GM21381 (cell line): ENCODE measurements at regions not wholly inside any gene's neighbourhood (a gene's known extent, or its start where the extent isn't known, plus 50 kb on each side); places are given as distances from the start of the nearest gene placed in this dataset.
"Not testable (repeated sequence)": the region's sequence is repeated elsewhere in the genome, so short reads cannot be mapped to it uniquely, and the experiment has no call there.

ENCODE experiments used
- ATAC-seq: cut with Tn5 transposase; IDR thresholded peaks from one replicate; pipeline ENCODE4 v1.9.1; 2021; ENCODE audit warnings: mild to moderate bottlenecking, moderate library complexity; ENCODE audit not compliant: unreplicated experiment

DNA sequence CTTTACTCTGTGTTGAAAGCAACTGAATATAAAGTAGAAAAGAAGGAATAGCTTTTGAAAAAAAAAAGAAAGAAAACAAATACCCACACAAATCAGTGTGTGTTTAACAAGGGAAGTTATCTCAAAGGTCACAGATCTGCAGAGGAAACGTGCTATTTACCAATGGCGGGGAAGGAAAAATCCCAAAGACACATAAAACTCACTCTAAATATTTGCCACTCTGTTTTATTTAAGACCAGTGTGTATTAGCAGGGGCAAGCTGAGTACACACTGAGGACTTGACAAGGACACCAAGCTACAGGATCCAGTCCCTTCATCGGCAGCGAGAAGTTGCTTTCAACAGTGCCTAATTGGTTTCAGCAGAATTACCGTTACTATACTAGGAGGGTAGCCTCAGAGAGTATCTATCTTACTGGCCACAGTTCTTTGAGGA is 252.5 kb downstream of the DEPDC1B start:
- ATAC-seq, result no peak

DNA sequence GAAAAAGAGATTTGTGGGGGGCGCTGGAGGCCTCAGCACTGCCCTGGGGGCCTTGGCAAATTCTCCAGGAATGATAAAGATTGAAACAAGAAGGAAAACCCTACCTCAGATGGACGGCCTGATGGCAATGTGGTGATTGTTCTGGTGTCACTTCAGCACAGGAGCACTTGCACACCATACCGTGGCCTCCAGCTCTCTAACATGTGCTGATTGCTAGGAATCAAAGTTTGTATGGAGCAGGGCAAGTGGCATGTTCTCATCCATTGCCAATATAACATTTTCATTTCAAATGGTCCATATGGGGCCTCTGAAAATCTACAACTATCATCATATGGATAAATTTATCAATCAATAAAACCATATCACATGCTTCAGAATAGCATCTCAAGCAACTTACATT is 253.0 kb downstream of the DEPDC1B start:
- ATAC-seq, result no peak

GRCh38 chr5:60445921-60446320 is 254.0 kb downstream of the DEPDC1B start:
- ATAC-seq, result no peak

GRCh38 chr5:60445427-60445826 is 254.5 kb downstream of the DEPDC1B start:
- no peak for ATAC-seq

DNA sequence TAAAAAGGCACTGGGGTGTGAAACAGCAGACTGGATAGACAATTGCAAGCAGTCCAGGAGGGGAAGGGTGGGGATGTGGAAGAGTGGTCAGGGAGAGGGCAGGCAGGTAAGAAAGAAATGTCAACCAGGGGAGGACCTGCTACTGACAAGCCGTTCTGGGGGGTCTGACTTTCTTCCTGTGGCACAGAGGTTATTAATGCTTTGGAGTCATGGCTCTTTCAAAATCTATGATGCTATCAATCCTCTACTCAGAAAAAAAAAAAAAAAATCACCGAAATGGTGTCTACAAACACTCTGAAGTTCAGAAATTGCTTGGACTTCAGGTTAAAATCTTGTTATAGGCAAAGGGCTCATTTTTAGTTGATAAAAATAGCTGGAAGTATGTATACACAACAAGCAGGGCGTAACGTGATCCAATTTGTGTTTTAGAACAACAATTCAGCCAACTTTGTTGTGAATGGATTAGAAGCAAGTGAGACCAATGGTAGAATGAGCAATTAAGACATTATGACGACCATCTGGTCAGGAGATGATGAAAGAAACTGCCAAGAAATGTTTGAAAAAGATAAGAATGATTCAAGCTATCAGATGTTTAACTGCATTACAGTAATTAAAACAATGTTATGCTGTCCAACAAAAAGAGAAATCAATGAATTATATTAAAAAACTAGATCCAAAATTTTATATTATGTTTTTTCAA is 255.2 kb downstream of the DEPDC1B start:
- no peak for ATAC-seq

GRCh38 chr5:60439552-60439951 is 260.4 kb downstream of the DEPDC1B start:
- ATAC-seq, result no peak

GRCh38 chr5:60437308-60437707 is 262.7 kb downstream of the DEPDC1B start:
- ATAC-seq, result no peak

GRCh38 chr5:60436518-60436917 is 263.4 kb downstream of the DEPDC1B start:
- no peak for ATAC-seq

DNA sequence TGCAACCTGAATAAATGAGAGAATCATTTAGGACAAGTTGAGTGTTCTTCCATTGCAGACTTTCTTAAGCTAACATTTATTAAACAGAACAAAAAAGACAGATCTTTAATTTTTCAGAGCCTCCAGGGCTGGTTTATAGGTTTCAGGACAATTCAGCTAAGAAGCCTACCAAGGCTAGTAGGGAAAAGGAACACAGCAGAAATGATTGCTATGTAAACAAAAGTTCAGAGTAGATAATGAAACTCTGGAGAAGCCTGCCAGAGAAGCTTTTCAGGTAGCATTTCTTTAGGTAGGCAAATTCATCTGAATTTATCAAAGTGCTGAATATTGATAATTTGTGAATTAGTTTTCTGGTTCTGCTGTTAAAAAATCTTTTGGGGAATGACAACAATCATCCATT is 264.2 kb downstream of the DEPDC1B start:
- no peak for ATAC-seq

- ATAC-seq, result not testable (repeated sequence)
Observed at GRCh38 chr5:60426189-60426588, 273.8 kb downstream of the DEPDC1B start.

DNA sequence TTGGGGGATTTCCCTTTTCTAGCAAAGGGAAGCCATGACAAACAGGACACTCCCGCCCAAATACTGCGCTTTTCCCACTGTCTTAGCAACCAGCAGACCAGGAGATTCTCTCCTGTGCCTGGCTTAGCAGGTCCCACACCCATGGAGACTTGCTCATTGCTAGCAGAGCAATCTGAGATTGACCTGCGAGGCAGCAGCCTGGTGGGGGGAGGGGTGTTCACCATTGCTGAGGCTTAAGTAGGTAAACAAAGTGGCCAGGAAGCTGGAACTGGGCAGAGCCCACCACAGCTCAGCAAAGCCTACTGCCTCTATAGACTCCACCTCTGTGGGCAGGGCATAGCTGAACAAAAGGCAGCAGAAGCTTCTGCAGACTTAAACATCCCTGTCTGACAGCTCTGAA is 279.2 kb downstream of the DEPDC1B start:
- ATAC-seq, result not testable (repeated sequence)

DNA sequence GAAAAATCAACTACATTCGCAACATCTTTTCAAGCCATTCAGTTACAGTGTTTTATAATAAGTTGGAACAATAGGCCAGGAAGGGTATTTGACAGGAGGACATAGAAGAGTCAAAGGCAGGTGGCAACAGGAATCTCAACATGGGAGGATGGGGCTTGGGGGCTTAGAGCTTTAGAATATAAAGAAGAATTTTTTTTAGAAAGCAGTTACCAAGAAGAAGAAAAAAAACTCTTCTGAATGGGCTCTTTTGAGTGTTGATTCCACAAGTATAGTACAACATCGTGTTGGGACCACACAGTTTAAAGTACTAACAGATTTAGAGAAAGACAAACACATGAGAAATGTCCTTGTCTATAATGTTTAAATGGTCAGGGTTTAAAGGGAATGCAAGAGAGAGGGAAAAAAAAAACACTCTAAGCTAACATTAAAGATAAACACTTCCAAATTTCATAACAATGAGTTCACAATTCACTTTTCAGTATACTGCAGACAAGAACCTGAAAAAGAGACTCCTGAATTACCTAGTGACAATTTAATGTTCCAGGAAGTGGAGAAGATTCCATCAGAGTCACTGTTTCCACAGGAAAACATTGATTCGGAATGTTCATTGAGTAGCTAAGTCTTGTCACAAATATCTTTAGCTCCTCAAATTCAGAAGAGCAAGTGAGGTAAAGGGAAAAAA is 282.3 kb downstream of the DEPDC1B start:
- ATAC-seq, result no peak

- ATAC-seq, result no peak
Observed at GRCh38 chr5:60415443-60415842, 284.5 kb downstream of the DEPDC1B start.

DNA sequence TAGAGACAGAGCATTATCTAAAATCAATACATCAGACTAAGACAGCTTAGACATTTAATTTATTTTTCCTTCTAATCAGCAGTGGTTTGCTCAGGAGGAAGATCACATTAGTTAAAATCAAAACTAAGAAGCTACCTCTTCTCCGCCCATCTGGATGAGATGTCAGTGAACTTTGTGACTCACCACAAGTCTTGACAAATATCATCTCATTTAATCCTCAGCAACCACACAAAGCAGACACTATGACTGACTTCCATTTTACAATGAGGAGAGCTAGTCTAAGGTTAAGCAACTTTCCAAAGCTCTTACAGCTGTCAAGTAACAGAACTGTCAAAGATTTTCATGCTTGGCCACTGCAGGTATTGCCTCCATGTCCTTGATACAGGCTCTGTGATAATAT is 289.5 kb downstream of the DEPDC1B start:
- ATAC-seq, result no peak

GRCh38 chr5:60404171-60404570 is 295.8 kb downstream of the DEPDC1B start:
- no peak for ATAC-seq

DNA sequence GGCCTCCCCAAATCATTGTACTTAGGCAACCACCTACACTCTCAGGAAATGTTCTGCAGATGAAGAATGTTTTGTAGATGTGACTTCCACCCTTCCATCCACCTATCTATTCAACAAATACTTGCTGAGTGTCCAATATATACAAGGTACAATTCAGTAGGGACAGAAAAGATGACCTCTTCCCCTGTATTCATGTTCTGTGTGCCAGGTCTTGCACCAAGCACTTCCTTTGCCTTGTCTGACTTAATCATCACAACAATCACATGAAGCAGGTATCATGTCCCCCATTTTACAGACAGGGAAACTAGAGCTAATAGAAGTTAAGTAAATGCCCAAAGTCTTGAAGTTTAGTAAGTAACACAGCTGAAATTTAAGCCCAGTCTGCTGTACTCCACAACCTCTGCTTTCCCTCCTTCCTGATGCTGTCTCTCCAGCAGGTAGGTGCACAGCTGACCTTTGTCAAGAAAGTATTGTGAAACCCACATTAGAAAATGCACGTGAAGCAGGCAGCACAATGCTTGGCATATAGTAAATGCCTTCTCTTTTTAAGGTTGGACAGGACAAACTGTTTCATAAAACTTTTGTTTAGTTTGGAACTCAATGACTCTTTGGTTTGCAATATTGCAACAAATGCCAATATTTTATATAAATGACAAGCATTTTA is 296.5 kb downstream of the DEPDC1B start:
- no peak for ATAC-seq

DNA sequence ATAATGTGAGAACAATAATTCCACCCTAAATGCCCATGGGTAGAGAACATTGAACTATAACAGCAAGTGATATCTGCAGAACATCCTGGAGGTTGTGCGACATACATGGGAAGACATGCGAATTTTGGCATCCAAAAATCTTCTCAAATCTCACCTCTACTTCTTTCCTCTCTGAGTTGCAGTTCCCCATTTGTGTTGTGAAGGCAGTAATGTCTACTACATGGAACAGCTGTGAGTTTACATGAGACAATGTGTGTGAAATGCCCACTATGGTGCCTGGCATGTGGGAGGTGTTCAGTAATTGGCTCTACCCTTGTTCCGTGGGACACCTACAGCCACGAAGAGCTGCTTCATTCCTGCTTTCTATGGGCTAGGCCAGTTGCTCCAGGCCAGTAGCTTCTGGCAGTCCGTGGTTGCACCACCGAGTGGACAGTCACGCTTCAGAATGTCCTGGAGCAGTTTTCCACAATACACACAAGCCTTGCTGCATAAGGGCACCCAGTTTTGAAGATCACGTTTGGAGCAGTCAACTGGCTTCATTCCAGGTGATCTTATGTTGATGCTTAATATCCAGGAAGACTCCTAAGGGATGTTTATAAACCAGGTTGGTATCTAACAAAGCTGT is 297.7 kb downstream of the DEPDC1B start:
- ATAC-seq, result no peak

GRCh38 chr5:60401526-60401925 is 298.4 kb downstream of the DEPDC1B start:
- ATAC-seq, result no peak

GRCh38 chr5:60399507-60399906 is 300.5 kb downstream of the DEPDC1B start:
- ATAC-seq, result no peak

DNA sequence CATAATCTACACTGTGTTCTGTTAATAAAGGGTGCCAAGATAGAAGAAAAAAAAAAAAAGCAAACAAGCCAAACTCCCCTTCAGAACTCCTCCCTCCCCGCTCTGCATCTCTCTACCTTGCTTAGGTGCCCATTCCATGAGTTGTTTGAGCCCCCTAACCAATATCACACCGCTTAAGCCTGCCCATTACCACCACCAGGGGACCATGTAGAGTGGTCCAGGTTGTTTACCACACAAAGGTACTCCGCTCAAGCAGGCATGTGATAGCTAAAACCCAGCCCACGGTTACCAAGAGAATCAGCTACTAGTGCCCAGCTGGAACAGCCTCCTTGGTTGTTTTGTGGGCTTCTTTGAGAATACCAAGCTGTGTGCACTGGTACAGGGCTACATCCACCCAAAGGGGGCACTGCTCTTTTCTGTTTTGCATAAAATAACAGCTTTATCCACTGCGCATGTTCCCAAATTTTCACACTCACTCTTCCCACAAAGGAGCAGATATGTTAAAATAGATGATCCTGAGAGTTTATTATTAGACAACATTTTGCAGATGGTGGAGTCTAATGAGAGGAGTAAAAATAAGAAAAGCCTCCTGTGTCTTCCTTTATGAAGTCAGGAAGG is 304.1 kb downstream of the DEPDC1B start:
- no peak for ATAC-seq

DNA sequence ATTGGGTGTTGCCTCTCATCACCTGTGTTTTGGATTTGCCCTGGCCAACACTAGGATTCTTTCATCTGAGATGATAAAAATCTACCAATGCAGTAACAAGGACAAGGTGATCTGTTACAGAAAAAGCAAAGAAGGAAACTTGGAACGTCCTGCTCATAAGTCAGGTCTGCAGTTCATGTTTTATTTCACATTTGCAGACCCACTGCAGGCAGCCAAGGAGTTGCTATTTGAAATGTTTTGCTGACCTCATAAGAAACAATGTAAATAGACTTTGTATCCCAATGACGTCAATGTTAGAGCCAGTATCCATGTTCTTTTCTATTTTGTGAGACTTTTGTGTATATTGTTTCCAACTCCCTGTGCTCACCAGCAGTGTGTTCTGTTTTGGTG is 312.9 kb downstream of the DEPDC1B start:
- ATAC-seq, result no peak
